GM12872 (cell line): ENCODE measurements at regions not wholly inside any gene's neighbourhood (a gene's known extent, or its start where the extent isn't known, plus 50 kb on each side); places are given as distances from the start of the nearest gene placed in this dataset.

Experiments
- TF ChIP-seq, protein P1 (sequence below): IDR thresholded peaks from 3 replicates; pipeline ENCODE4 v1.5.1; 2011; ENCODE audit warnings: low read depth, mild to moderate bottlenecking, low read length, moderate library complexity; ENCODE audit not compliant: insufficient read depth

DNA sequence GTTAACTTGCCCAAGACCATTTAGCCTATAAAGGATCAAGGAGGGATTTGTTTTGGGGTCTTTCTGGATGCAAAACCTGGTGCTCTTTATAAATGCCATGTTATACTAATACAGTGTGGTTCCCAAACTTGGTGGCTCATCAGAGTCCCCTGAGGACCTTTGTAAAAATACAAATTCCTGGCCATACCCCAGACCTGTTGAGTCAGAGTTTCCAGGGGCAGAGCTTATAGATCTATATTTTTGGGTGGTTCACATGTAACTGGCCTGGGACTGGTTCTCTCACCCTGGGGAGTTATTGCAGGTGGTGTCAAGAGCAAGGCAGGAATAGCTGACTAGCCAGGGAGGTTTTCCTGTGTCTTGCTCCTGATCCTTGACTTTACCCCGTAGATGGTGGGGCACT, 136.9 kb upstream of the HNRNPU start:
- TF ChIP-seq, protein P1, sequence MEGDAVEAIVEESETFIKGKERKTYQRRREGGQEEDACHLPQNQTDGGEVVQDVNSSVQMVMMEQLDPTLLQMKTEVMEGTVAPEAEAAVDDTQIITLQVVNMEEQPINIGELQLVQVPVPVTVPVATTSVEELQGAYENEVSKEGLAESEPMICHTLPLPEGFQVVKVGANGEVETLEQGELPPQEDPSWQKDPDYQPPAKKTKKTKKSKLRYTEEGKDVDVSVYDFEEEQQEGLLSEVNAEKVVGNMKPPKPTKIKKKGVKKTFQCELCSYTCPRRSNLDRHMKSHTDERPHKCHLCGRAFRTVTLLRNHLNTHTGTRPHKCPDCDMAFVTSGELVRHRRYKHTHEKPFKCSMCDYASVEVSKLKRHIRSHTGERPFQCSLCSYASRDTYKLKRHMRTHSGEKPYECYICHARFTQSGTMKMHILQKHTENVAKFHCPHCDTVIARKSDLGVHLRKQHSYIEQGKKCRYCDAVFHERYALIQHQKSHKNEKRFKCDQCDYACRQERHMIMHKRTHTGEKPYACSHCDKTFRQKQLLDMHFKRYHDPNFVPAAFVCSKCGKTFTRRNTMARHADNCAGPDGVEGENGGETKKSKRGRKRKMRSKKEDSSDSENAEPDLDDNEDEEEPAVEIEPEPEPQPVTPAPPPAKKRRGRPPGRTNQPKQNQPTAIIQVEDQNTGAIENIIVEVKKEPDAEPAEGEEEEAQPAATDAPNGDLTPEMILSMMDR: no peak

GRCh38 chr1:245000872-245001188, 136.5 kb upstream of the HNRNPU start:
- TF ChIP-seq, protein P1: no peak

- TF ChIP-seq, protein P1: no peak
Measured at GRCh38 chr1:244998717-244999346, 134.5 kb upstream of the HNRNPU start.

DNA sequence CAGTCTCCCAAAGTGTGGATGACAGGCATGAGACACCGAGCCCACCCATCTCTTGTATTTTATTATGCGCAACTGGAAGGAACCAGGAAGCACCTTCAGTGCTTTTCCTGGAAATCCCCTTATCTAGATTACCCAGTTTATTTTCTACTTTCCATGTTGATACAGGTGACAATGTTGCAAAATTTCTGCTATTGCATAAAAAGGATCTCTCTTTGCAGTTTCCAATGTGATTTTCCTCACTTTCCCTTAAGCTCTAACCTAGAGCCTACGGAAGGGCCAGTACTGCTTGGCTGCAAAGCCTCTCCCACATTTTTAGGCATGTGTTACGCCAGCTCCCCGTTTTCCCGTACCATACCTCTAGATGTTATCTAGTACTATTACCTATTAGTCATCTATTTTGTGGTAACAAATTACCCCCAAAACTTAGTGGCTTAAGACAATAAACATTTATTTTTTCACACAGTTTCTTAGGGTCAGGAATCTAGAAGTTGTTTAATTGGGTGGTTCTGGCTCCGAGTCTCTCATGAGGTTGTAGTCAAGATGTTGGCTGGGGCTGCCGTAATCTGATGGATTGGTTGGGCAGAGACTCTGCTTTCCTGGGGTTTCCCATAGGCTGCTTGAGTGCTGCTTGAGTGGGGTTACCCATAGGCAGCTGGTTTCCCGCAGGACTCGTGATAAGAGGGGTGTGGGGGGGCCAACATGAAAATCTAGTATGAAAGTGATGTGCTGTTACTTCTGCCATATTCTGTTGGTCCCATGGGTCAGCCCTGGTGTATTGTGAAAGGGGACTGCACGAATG, 131.5 kb upstream of the HNRNPU start:
- TF ChIP-seq, protein P1: no peak

DNA sequence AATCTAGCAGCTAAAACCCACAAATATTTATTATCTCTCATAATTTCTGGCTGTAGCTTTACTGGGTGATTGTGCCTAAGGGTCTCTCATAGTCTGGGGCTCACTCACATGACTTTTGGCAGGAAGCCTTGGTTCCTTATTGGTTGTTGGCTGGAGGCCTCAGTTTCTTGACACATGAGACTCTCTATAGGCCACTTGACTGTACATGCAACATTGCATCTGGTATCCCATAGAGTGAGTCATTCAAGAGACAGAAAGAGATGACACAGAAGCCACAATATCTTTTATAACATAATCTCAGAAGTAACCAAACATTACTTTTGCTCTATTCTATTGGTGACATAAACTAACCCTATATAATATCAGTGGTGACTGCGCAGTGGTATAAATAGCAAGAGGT, 128.5 kb upstream of the HNRNPU start:
- TF ChIP-seq, protein P1: no peak

GRCh38 chr1:244989813-244990212, 125.5 kb upstream of the HNRNPU start:
- TF ChIP-seq, protein P1: no peak

GRCh38 chr1:244988521-244988920, 124.2 kb upstream of the HNRNPU start:
- TF ChIP-seq, protein P1: no peak
